SKM-1 treated with dmso at 0.1 percent for 144 hours (cell line): ENCODE measurements at regions not wholly inside any gene's neighbourhood (a gene's known extent, or its start where the extent isn't known, plus 50 kb on each side); places are given as distances from the start of the nearest gene placed in this dataset.
"Not testable (repeated sequence)": the region's sequence is repeated elsewhere in the genome, so short reads cannot be mapped to it uniquely, and the experiment has no call there.

ENCODE experiments used
- DNase-seq: peaks from one replicate; lab custom pipeline; 2025; ENCODE audit not compliant: unreplicated experiment; lab: John Stamatoyannopoulos, UW

DNA sequence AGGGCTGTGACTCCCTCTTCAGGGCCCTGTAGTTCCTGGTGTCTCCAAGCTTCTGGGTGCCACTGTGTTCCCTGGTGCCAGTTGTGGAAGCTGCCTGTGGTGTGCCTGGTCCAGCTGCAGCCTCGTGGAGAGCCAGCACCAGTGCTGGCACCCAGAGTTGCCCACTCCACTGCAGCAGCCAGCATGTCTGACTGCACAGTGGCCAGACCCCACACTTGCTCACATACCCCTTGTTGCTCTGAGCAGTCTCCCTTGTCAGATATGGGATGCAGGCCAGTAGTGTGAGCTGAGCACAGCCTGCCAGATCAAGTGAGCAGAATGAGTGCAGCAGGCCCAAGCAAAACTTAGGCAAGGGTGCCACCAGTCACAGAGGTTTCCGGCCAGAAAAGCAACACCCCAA lies 108.6 kb downstream of the ZMAT1 start:
- no peak for DNase-seq

GRCh38 chrX:101817739-101818138 lies 114.1 kb downstream of the ZMAT1 start:
- not testable (repeated sequence) for DNase-seq

- no peak for DNase-seq
Measured at GRCh38 chrX:101813200-101813599, 118.6 kb downstream of the ZMAT1 start.

DNA sequence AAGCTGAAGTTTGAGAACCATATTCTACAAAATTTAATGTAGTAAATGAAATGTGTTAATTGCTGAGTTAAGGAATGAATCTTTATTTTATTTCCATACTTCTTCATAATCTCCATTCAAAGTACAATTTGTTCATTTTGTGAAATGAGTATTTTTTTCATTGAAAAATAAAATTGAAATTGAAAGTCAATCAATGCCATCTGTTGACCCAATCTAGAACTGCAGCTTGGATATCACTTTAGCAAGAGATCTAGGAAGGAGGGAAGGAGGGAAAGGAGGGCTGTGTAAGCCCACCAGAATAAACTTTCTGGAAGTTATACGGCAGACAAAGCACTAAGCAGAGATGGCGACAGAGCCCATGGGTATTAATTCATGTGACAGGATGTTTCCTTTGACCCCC lies 128.4 kb downstream of the ZMAT1 start:
- DNase-seq: no peak

GRCh38 chrX:101799387-101799786 lies 132.4 kb downstream of the ZMAT1 start:
- peak; percentile 51 for DNase-seq

GRCh38 chrX:101787934-101788333 lies 128.3 kb upstream of the ARMCX2 start:
- no peak for DNase-seq

DNA sequence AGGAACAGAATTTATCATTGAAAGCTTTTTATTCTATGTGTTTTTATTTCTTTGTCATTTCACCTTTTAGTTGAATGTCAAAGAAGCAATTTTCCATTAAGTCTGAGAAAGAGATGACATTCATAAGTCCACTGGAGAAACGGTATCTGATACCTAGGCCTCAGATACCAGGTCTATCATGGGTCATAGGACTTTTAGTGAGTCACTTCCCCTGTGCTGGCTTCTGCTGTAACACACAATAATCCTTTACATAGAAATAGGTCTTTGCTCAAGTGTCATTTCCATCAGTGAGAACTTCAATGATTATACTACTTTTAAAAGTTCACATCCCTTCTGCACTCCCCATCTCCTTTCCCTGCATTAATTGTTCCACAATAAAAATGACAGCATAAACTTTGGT lies 125.5 kb upstream of the ARMCX2 start:
- DNase-seq: no peak

DNA sequence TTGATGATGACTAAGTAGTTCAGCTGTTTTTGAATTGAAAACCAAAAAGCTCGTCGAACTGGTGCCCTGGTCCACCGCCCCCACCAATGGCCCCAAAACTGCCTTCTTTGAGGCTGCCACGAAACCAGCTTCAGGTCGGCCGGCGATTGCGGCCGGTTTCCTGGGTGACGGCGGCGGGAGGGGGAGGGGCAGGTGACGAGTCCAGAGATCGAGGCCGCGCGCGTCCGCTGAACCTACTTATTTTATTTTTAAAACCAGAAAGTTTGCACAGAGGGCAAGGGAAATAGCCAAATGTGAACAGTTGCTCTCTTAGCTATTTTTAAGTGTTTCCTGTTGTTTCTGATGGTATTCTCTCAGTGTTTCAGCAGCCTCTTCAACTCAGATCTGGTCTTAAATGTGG lies 120.8 kb upstream of the ARMCX2 start:
- DNase-seq: not testable (repeated sequence)

- no peak for DNase-seq
Measured at GRCh38 chrX:101774340-101774739, 114.7 kb upstream of the ARMCX2 start.

DNA sequence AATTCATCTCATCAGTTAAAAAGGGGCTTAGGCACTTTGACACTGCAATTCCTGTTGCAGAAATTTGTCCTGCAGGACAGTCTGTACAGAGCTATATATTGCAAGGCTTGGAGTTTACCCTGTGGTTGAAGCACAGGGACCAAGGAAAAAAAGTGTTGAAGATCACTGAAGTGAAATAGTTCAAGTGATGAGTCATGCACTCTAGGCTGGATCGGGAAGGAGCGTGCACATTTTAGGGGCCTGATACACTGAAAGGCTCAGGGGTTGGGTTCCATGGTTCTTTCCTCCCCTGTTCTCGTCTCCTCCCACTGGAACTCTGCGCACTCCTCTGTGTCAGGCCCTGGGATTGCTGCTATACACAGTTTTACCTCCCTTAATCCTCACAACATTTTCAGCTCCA lies 104.9 kb upstream of the ARMCX2 start:
- DNase-seq: no peak

DNA sequence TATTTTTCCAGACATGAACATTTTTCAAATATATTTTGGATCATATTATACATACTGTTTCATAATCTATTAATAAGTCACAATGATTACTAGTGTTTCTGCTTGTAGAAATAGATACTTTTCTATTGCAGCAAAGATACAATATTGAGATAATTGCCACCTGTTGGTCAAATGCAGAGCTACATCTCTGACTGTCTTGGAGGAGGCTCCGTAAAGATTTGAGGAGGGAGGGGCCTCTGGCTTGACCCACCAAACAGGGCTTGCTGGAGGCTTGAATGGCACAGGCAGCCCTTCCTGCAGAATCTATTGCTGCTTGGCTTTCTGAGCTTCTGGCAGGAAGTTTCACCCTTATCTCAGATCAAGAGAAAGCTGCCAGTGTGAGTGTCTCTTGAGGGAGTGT lies 99.3 kb upstream of the ARMCX2 start:
- no peak for DNase-seq

DNA sequence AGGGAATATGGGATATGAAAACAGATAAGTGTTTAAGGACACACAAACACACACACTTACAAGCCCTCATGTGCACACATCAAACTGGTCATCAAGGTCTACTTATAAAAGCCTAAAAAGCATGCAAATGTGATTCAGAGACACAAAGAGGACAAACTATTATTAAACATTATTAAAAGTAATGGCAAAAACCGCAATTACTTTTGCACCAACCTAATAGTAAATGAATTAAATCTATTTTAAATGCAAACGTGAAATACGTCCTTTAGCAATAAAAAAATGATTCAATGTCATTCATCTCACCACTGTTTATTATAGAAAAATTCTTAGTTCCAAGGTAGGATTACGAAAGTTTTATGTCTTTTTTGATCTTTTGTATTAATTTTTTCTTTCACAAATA lies 91.1 kb upstream of the ARMCX2 start:
- no peak for DNase-seq

GRCh38 chrX:101749436-101749835 lies 89.8 kb upstream of the ARMCX2 start:
- DNase-seq: no peak

DNA sequence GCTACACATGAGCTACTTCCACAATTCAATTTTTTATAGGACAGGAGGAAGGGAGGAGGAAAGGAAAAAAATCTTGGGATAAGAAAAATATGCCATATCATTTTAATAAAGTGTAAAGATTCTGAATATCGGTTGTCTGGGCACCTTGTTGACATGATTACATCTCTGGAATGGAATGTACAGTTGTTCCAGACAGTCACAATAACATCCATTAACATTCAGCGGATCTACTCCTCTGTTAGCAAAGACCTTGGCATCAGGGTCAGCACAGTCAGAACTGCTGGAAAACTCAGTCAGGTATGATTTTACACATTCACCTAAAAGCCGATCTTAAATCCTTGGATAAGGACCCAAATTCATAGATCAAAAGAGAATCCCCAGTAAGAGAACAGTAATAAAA lies 85.4 kb upstream of the ARMCX2 start:
- no peak for DNase-seq

DNA sequence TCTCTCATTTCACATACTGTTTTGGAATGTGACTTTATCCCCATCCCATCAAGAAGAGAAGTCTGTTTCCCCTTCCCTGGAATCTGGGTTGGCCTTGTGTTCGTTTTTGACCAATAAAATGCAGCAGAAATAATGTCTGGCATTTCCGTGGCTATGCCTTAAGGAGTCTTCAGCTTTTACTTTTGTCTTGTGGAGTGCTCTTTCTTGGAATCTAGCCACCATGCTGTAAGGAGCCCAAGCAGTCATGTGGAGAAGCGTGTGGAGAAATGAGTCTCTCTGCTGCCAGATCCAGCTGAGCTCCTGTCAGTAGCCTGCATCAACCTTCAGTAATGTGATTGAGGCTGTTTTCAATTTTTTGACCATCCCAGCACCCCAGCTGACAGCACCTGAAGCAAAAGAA lies 84.4 kb upstream of the ARMCX2 start:
- no peak for DNase-seq

GRCh38 chrX:101740642-101741041 lies 81.0 kb upstream of the ARMCX2 start:
- DNase-seq: no peak

DNA sequence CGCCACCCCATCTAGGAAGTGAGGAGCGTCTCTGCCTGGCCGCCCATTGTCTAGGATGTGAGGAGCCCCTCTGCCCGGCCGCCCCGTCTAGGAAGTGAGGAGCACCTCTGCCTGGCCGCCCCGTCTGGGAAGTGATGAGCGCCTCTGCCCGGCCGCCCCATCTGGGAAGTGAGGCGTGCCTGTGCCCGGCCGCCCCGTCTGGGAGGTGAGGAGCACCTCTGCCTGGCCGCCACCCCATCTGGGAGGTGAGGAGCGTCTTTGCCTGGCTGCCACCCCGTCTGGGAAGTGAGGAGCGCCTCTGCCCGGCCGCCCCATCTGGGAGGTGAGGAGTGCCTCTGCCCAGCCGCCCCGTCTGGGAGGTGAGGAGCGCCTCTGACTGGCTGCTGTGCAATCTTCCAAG lies 79.2 kb upstream of the ARMCX2 start:
- not testable (repeated sequence) for DNase-seq

DNA sequence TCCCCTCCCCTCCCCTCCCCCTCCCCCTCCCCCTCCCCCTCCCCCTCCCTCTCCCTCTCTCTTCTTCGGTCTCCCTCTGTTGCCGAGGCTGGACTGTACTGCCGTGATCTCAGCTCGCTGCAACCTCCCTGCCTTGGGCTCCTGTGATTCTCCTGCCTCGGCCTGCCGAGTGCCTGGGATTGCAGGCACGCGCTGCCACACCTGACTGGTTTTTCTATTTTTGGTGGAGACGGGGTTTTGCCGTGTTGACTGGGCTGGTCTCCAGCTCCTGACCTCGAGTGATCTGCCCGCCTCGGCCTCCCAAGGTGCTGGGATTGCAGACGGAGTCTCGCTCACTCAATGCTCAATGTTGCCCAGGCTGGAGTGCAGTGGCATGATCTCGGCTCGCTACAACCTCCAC lies 78.8 kb upstream of the ARMCX2 start:
- DNase-seq: not testable (repeated sequence)

DNA sequence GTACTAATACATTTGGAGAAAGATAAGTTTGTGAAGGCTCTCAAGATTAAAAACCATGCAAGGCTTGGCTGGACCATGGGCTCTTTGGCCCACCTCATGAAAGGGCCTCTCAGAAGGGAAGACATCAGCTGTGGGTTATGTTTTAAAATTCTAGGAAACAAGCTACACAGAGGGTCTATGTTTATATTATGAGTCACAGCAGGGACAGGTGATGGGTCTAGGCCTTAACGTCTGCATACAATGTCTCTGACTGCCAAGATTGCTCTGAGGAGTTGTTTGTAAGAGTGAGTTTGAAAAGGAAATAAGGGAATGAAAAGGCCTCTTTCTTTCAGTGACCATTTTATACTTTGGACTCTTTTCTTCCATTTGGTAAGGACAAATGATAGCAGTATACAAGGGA lies 77.0 kb upstream of the ARMCX2 start:
- no peak for DNase-seq

DNA sequence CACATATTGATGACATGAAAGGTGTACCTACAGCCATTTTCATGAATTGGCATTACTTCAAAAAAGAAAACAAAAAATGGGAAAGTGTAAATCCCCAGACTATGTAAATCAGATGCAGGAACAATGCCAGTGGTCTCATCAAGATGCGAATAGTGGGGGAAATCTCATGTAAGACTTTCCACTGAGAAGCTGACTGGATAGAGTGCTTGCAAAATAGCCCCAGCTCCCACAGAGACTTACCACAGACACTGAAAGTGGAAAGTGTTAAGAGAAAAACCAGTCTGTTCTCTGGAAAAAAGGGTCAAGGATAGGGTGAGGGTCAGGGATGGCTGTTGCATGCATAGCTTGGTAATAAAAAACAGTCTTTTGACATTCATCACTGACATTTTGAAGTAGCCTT lies 73.2 kb upstream of the ARMCX2 start:
- no peak for DNase-seq

- no peak for DNase-seq
Measured at GRCh38 chrX:101729986-101730385, 70.3 kb upstream of the ARMCX2 start.
